B cell (primary cell): ENCODE measurements at regions not wholly inside any gene's neighbourhood (a gene's known extent, or its start where the extent isn't known, plus 50 kb on each side); places are given as distances from the start of the nearest gene placed in this dataset.

Experiments
- ATAC-seq: fragments of 200-7000 bp; cut with Tn5 transposase; one replicate; pipeline ENCODE4 v1.10.0; 2021; ENCODE audit warnings: low read depth, mild to moderate bottlenecking, moderate number of reproducible peaks, moderate library complexity
- CTCF ChIA-PET: fragments of 350-600 bp; sonication (Branson Sonifier 250); formaldehyde crosslinking; loops from one replicate; lab custom pipeline; 2021; ENCODE audit warnings: antibody characterized with exemption, inconsistent platforms; lab: Charles Lee
- POLR2A ChIA-PET: fragments of 350-600 bp; sonication (Branson Sonifier 250); formaldehyde crosslinking; loops from one replicate; lab custom pipeline; 2021; ENCODE audit warnings: antibody characterized with exemption; lab: Charles Lee
- DNase-seq: peaks from one replicate; pipeline ENCODE4 v3.0.0; 2013
- H2AFZ ChIP-seq: 2 replicates; pipeline ENCODE4 v1.6.1; 2012; ENCODE audit warnings: mild to moderate bottlenecking, low read depth, low read length; ENCODE audit not compliant: insufficient read depth, poor library complexity, severe bottlenecking
- H3K27ac ChIP-seq, 2 donors: 1 replicate in 1 of 2; 2 replicates in 1 of 2; pipeline ENCODE4 v1.5.1; 2012 to 2013; ENCODE audit warnings: low read length in 2 of 2, mild to moderate bottlenecking in 2 of 2, moderate library complexity in 1 of 2
- H3K27me3 ChIP-seq, 4 experiments: fragments of 200-600 bp in 1 of 4; sonication (generic) in 1 of 4; replicated peaks in 1 of 4; 1 replicate in 2 of 4; 2 replicates in 2 of 4; pipeline versions ENCODE4 v1.6.1 to v1.7.0; 2013 to 2016; ENCODE audit warnings: low read length in 3 of 4, mild to moderate bottlenecking in 2 of 4, mixed read lengths in 1 of 4, moderate library complexity in 1 of 4; ENCODE audit not compliant: insufficient read depth in 4 of 4, control insufficient read depth in 3 of 4; ENCODE audit errors: control extremely low read depth in 1 of 4
- H3K36me3 ChIP-seq, 2 experiments: replicated peaks in 1 of 2; 1 replicate in 1 of 2; 2 replicates in 1 of 2; pipeline versions ENCODE4 v1.6.1 to v1.7.1; 2013; ENCODE audit warnings: low read length in 1 of 2; ENCODE audit not compliant: insufficient read depth in 2 of 2, control insufficient read depth in 1 of 2; ENCODE audit errors: control extremely low read depth in 1 of 2, extremely low read depth in 1 of 2
- H3K4me1 ChIP-seq, 2 donors: fragments of 200-600 bp in 1 of 2; sonication (generic) in 1 of 2; 1 replicate in 1 of 2; 2 replicates in 1 of 2; pipeline versions ENCODE4 v1.5.1 to v1.6.1; 2013 to 2017; ENCODE audit warnings: low read length in 2 of 2; ENCODE audit not compliant: control insufficient read depth in 2 of 2, insufficient read depth in 2 of 2
- H3K4me2 ChIP-seq: replicated peaks from 2 replicates; pipeline ENCODE3; 2012; ENCODE audit warnings: mild to moderate bottlenecking, low read depth, low read length; ENCODE audit not compliant: poor library complexity, severe bottlenecking
- H3K4me3 ChIP-seq, 5 experiments: fragments of 200-600 bp in 1 of 5; sonication (generic) in 1 of 5; 1 replicate in 3 of 5; 2 replicates in 2 of 5; pipeline versions ENCODE4 v1.5.1 to v1.7.0; 2011 to 2016; ENCODE audit warnings: low read length in 4 of 5, mild to moderate bottlenecking in 4 of 5, low read depth in 2 of 5, control low read depth in 1 of 5, moderate library complexity in 1 of 5; ENCODE audit not compliant: insufficient read depth in 1 of 5; ENCODE audit errors: control extremely low read depth in 1 of 5, extremely low read depth in 1 of 5
- H3K79me2 ChIP-seq: fragments of 200-600 bp; sonication (generic); one replicate; pipeline ENCODE4 v1.6.0; 2016; ENCODE audit warnings: low read length; ENCODE audit not compliant: control insufficient read depth, insufficient read depth
- H3K9ac ChIP-seq: fragments of 200-600 bp; sonication (generic); 2 replicates; pipeline ENCODE4 v1.6.1; 2017; ENCODE audit warnings: mild to moderate bottlenecking, low read length, moderate library complexity
- H3K9me3 ChIP-seq, 3 donors: one replicate each; pipeline versions ENCODE4 v1.6.1 to v1.7.1; 2013; ENCODE audit warnings: low read length in 2 of 3; ENCODE audit not compliant: control insufficient read depth in 2 of 3, insufficient read depth in 1 of 3; ENCODE audit errors: control extremely low read depth in 1 of 3
- H4K20me1 ChIP-seq: 2 replicates; pipeline ENCODE4 v1.6.0; 2012; ENCODE audit warnings: mild to moderate bottlenecking, low read length; ENCODE audit not compliant: insufficient read depth, control insufficient read depth, poor library complexity, severe bottlenecking
- H3K27ac Mint-ChIP-seq: one replicate; pipeline ENCODE4 v1.8.0; 2021; ENCODE audit warnings: mixed read lengths
- H3K27me3 Mint-ChIP-seq: one replicate; pipeline ENCODE4 v1.8.0; 2021; ENCODE audit warnings: mixed read lengths
- H3K4me1 Mint-ChIP-seq: one replicate; pipeline ENCODE4 v1.8.0; 2021; ENCODE audit warnings: mixed read lengths
- H3K4me3 Mint-ChIP-seq: one replicate; pipeline ENCODE4 v1.8.0; 2021; ENCODE audit warnings: mixed read lengths
- H3K9me3 Mint-ChIP-seq: one replicate; pipeline ENCODE4 v1.8.0; 2022; ENCODE audit warnings: mixed read lengths; ENCODE audit not compliant: insufficient read depth
- EZH2 ChIP-seq: IDR thresholded peaks from 2 replicates; pipeline ENCODE4 v1.6.1; 2012; ENCODE audit warnings: borderline replicate concordance, low read depth, mild to moderate bottlenecking, moderate library complexity, low read length; ENCODE audit not compliant: insufficient read depth, poor library complexity, severe bottlenecking
- WGBS: methylation state at CpG from one replicate; pipeline ENCODE4 v1.1.5; 2013; ENCODE audit warnings: missing lambda C conversion rate; ENCODE audit not compliant: insufficient coverage; 5-methylcytosine and 5-hydroxymethylcytosine counted together
- intact Hi-C: fragments of 100-400 bp; cut with micrococcal nuclease; formaldehyde crosslinking; loops from one replicate; pipeline ENCODE4 v1.10.0; 2022
- TF ChIP-seq, protein P1 (sequence below): fragments of 200-600 bp; IDR thresholded peaks from one replicate; pipeline ENCODE4 v1.8.0; 2022; ENCODE audit warnings: antibody characterized with exemption, mild to moderate bottlenecking

DNA sequence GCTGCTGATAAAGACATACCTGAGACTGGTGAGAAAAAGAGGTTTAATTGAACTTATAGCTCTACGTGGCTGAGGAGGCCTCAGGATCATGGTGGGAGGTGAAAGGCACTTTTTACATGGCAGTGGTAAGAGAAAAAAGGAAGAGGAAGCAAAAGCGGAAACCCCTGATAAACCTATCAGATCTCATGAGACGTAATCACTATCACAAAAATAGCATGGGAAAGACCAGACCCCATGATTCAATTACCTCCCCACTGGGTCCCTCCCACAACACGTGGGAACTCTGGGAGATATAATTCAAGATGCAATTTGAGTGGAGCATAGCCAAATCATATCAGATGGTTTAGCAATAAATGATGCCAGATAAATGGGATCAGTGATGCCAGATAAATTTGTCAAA lies 892.0 kb upstream of the CELF2 start:
- H4K20me1 ChIP-seq: no peaks in the 10 kb centered on the region
- no peak overlapping the region for H3K4me2 ChIP-seq
- no peak overlapping the region for H3K27ac ChIP-seq
- intact Hi-C loops: no loop called here
- ATAC-seq (no peak), DNase-seq (no peak)
- Mint-ChIP-seq H3K9me3 (no peaks in the 10 kb centered on the region), H3K4me1 (no peaks in the 10 kb centered on the region), H3K4me3 (no peak overlapping the region), H3K27me3 (no peaks in the 10 kb centered on the region), H3K27ac (no peak overlapping the region)
- no peaks in the 10 kb centered on the region for H3K79me2 ChIP-seq
- no peak overlapping the region for H3K4me3 ChIP-seq
- H3K36me3 ChIP-seq: no peaks in the 10 kb centered on the region
- WGBS: no CpG with 5 or more reads among the region's 4 CpGs
- ChIA-PET POLR2A (no interaction called here), CTCF (no interaction called here)
- TF ChIP-seq, protein P1, sequence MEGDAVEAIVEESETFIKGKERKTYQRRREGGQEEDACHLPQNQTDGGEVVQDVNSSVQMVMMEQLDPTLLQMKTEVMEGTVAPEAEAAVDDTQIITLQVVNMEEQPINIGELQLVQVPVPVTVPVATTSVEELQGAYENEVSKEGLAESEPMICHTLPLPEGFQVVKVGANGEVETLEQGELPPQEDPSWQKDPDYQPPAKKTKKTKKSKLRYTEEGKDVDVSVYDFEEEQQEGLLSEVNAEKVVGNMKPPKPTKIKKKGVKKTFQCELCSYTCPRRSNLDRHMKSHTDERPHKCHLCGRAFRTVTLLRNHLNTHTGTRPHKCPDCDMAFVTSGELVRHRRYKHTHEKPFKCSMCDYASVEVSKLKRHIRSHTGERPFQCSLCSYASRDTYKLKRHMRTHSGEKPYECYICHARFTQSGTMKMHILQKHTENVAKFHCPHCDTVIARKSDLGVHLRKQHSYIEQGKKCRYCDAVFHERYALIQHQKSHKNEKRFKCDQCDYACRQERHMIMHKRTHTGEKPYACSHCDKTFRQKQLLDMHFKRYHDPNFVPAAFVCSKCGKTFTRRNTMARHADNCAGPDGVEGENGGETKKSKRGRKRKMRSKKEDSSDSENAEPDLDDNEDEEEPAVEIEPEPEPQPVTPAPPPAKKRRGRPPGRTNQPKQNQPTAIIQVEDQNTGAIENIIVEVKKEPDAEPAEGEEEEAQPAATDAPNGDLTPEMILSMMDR: no peak
- no peak for TF ChIP-seq EZH2
- H3K4me1 ChIP-seq: no peaks in the 10 kb centered on the region
- H2AFZ ChIP-seq: no peak overlapping the region
- H3K27me3 ChIP-seq: no peaks in the 10 kb centered on the region
- H3K9me3 ChIP-seq: peaks cover 0 to 2% (median 0%) of the 10 kb centered on the region in 3 donors
- H3K9ac ChIP-seq: no peak overlapping the region

DNA sequence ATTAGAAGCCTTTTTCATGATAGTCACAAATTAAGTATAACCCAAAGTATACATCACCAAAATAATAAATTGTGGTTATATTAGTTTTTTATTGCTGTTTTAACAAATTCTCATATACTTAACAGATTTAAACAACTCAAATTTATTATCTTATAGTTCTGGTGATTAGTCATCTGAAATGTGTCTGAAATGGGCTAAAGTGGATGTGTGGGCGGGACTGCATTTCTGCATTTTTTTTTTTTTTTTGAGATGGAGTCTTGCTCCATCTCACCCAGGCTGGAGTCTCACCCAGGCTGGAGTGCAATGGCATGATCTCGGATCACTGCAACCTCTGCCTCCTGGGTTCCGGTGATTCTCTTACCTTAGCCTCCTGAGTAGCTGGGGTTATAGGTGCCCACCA lies 891.5 kb upstream of the CELF2 start:
- no peak for DNase-seq
- H3K4me3 ChIP-seq: no peak overlapping the region
- POLR2A ChIA-PET: no interaction called here
- no peak overlapping the region for H3K27ac ChIP-seq
- Mint-ChIP-seq H3K4me1 (no peaks in the 10 kb centered on the region), H3K27me3 (no peaks in the 10 kb centered on the region), H3K27ac (no peak overlapping the region), H3K4me3 (no peak overlapping the region), H3K9me3 (no peaks in the 10 kb centered on the region)
- H3K36me3 ChIP-seq: no peaks in the 10 kb centered on the region
- H2AFZ ChIP-seq: no peak overlapping the region
- intact Hi-C loops: no loop called here
- H3K4me2 ChIP-seq: no peak overlapping the region
- no peak overlapping the region for H3K9ac ChIP-seq
- TF ChIP-seq, protein P1: no peak
- TF ChIP-seq EZH2: no peak
- CTCF ChIA-PET: no interaction called here
- WGBS: 95% methylated on average over 3 of the region's 3 CpGs
- ATAC-seq: no peak
- H3K9me3 ChIP-seq: peaks cover 0 to 2% (median 0%) of the 10 kb centered on the region in 3 donors
- no peaks in the 10 kb centered on the region for H3K27me3 ChIP-seq
- no peaks in the 10 kb centered on the region for H4K20me1 ChIP-seq
- H3K79me2 ChIP-seq: no peaks in the 10 kb centered on the region
- no peaks in the 10 kb centered on the region for H3K4me1 ChIP-seq
